ENCODE measurements at regions not wholly inside any gene's neighbourhood (a gene's known extent, or its start where the extent isn't known, plus 50 kb on each side); places are given as distances from the start of the nearest gene placed in this dataset.

GRCh38 chr15:70491641-70492040 lies 271.7 kb downstream of the UACA start:
- 94% methylated on average over 6 of the region's 6 CpGs; no CpG with 5 or more reads in 1 of the 2 experiments for WGBS, 2 experiments (ENCODE audit: extremely low coverage in 1 of 2, insufficient coverage in 1 of 2, insufficient read length in 1 of 2, insufficient replicate concordance in 2 of 2, low coverage in 1 of 2, low lambda C conversion rate in 2 of 2, missing lambda C conversion rate in 1 of 2)
- Histone ChIP-seq H3K27me3 (replicated peaks in 1 of 4; ENCODE audit: control insufficient read depth in 3 of 4, extremely low read depth in 1 of 4, insufficient read depth in 3 of 4, low read length in 3 of 4) (no peaks in the 10 kb centered on the region), H3K36me3 (ENCODE audit: control insufficient read depth in 2 of 4, insufficient read depth in 4 of 4, low read length in 3 of 4) (no peaks in the 10 kb centered on the region), H2AFZ (ENCODE audit: low read length) (no peak overlapping the region), H3K4ac (replicated peaks; ENCODE audit: insufficient read length, low read depth, low read length) (no peak overlapping the region), H4K8ac (ENCODE audit: extremely low read depth, insufficient read depth, low read length) (no peak overlapping the region), H3K4me3 (ENCODE audit: extremely low read depth in 1 of 4, insufficient read depth in 2 of 4, low read depth in 3 of 4, low read length in 4 of 4) (no peak overlapping the region), H3K79me1 (ENCODE audit: low read depth, low read length) (no peaks in the 10 kb centered on the region), H3K4me2 (ENCODE audit: insufficient read depth in 1 of 2, low read depth in 2 of 2, low read length in 2 of 2) (no peak overlapping the region), H3K18ac (ENCODE audit: extremely low read depth, low read length) (no peak overlapping the region), H3K23me2 (ENCODE audit: low read depth, low read length) (no peaks in the 10 kb centered on the region; the same call in 1 of the 2 replicates), H2BK20ac (ENCODE audit: low read length) (no peak overlapping the region), H3K27ac (ENCODE audit: low read depth, low read length) (no peak overlapping the region), H3K9ac (replicated peaks in 1 of 4; ENCODE audit: extremely low read depth in 1 of 4, low read depth in 3 of 4, low read length in 3 of 4) (no peak overlapping the region), H3K56ac (replicated peaks; ENCODE audit: insufficient read length, low read depth, low read length) (no peak overlapping the region), H4K5ac (ENCODE audit: insufficient read length, low read depth, low read length) (no peak overlapping the region), H3K23ac (ENCODE audit: insufficient read length) (no peak overlapping the region), H3K79me2 (ENCODE audit: control insufficient read depth in 1 of 2, insufficient read depth in 2 of 2, low read length in 2 of 2) (no peaks in the 10 kb centered on the region), H4K91ac (replicated peaks; ENCODE audit: insufficient read length, low read length) (no peak overlapping the region), H2AK5ac (ENCODE audit: low read depth, low read length) (no peak overlapping the region), H4K20me1 (replicated peaks in 1 of 2; ENCODE audit: control insufficient read depth in 1 of 2, insufficient read depth in 2 of 2, low read length in 2 of 2) (no peaks in the 10 kb centered on the region), H2BK12ac (ENCODE audit: low read depth, low read length) (no peak overlapping the region), H2BK120ac (replicated peaks; ENCODE audit: low read depth, low read length) (no peak overlapping the region), H3K4me1 (replicated peaks in 1 of 4; ENCODE audit: control insufficient read depth in 3 of 4, insufficient read depth in 4 of 4, low read length in 3 of 4) (no peaks in the 10 kb centered on the region; a peak in 2 of 7 replicates), H3K14ac (ENCODE audit: insufficient read length) (no peak overlapping the region), H2BK15ac (ENCODE audit: low read length) (no peak overlapping the region), H3K9me3 (ENCODE audit: insufficient read depth in 2 of 2, low read depth in 1 of 2, low read length in 1 of 2) (no peaks in the 10 kb centered on the region), H2BK5ac (ENCODE audit: low read depth, low read length) (no peak overlapping the region)
- DNase-seq (ENCODE audit: low read depth in 1 of 2, low spot score in 2 of 2) (no peak), FAIRE-seq (no peak)
- POLR2A ChIA-PET (ENCODE audit: partially characterized antibody): no interaction called here
- CTCF ChIA-PET (ENCODE audit: partially characterized antibody): interaction anchor here (1.5 to 5.1 kb wide), 2 partner anchors 24 to 1015 kb away, joined by 3 to 65 read pairs; no protein-coding TSS in a partner anchor
- TF ChIP-seq RAD21 (IDR thresholded peaks at IDR 0.05 in 1 of 2, conservative IDR thresholded peaks at IDR 0.05 in 1 of 2; ENCODE audit: low read depth in 2 of 2, low read length in 2 of 2): no peak
- no peak for TF ChIP-seq JUN (IDR thresholded peaks at IDR 0.05; ENCODE audit: low read depth, low read length)
- TF ChIP-seq NANOG (IDR thresholded peaks at IDR 0.05; ENCODE audit: insufficient read depth, low read depth, low read length, poor library complexity, severe bottlenecking): no peak
- no peak for TF ChIP-seq FOSL1 (IDR thresholded peaks at IDR 0.05; ENCODE audit: insufficient read depth, low read depth, low read length)
- TF ChIP-seq CHD1 (IDR thresholded peaks at IDR 0.05; ENCODE audit: low read depth, low read length): no peak
- no peak for TF ChIP-seq ASH2L (IDR thresholded peaks at IDR 0.05; ENCODE audit: low read length)
- no peak for TF ChIP-seq CBX5 (IDR thresholded peaks at IDR 0.05; ENCODE audit: low read depth, low read length)
- TF ChIP-seq SIRT6 (IDR thresholded peaks at IDR 0.05; ENCODE audit: low read length): no peak
- TF ChIP-seq KDM1A (IDR thresholded peaks at IDR 0.05; ENCODE audit: borderline replicate concordance, low read length): no peak
- TF ChIP-seq RXRA (IDR thresholded peaks at IDR 0.05; ENCODE audit: insufficient read depth, low read depth, low read length): no peak
- TF ChIP-seq SUZ12 (IDR thresholded peaks at IDR 0.05; ENCODE audit: low read length): no peak
- no peak for TF ChIP-seq USF2 (IDR thresholded peaks at IDR 0.05; ENCODE audit: low read length)
- TF ChIP-seq SP2 (IDR thresholded peaks at IDR 0.05; ENCODE audit: low read length): no peak
- no peak for TF ChIP-seq ZNF274 (IDR thresholded peaks at IDR 0.05; ENCODE audit: borderline replicate concordance, extremely low read depth, low read length)

Data from H1 (cell line).